Stimulated activated memory B cell treated with anti-CD40 and anti-IgM and Interleukin-4, amounts not matched to agents 10 μg/mL and 1 μg/mL and 100 μg/mL, for 72 hours (primary cell): ENCODE measurements at regions not wholly inside any gene's neighbourhood (a gene's known extent, or its start where the extent isn't known, plus 50 kb on each side); places are given as distances from the start of the nearest gene placed in this dataset.
"Not testable (repeated sequence)": the region's sequence is repeated elsewhere in the genome, so short reads cannot be mapped to it uniquely, and the experiment has no call there.

Experiments used
- ATAC-seq: fragments of 150-1000 bp; cut with Tn5 transposase; 2 replicates; pipeline ENCODE4 v1.10.0; 2021
- H3K27ac Mint-ChIP-seq: one replicate; pipeline ENCODE4 v1.8.0; 2022; ENCODE audit warnings: mild to moderate bottlenecking, mixed read lengths
- H3K27me3 Mint-ChIP-seq: one replicate; pipeline ENCODE4 v1.8.0; 2022; ENCODE audit warnings: mixed read lengths
- H3K36me3 Mint-ChIP-seq: one replicate; pipeline ENCODE4 v1.8.0; 2022; ENCODE audit warnings: mixed read lengths
- H3K4me1 Mint-ChIP-seq: one replicate; pipeline ENCODE4 v1.8.0; 2022; ENCODE audit warnings: mixed read lengths
- H3K4me3 Mint-ChIP-seq: one replicate; pipeline ENCODE4 v1.8.0; 2022; ENCODE audit warnings: mild to moderate bottlenecking, moderate library complexity, mixed read lengths
- H3K9me3 Mint-ChIP-seq: one replicate; pipeline ENCODE4 v1.8.0; 2022; ENCODE audit warnings: mixed read lengths

DNA sequence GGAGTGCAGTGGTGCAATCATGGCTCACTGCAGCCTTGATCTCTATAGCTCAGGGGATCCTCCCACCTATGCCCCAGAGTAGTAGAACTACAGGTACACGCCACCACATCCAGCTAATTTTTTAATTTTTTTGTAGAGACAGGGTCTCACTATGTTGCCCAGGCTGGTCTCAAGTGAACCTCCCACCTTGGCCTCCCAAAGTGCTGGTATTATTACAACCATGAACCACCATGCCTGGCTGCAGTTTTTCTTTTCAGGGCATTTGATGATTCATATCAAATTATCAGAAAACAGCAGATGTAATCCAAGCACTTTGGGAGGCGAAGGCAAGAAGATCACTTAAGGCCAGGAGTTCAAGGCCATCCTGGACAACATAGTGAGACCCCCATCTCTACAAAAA, 88.4 kb upstream of the JARID2 start:
- no peak overlapping the region for H3K27ac Mint-ChIP-seq
- no peaks in the 10 kb centered on the region for H3K27me3 Mint-ChIP-seq
- no peaks in the 10 kb centered on the region for H3K4me1 Mint-ChIP-seq
- H3K4me3 Mint-ChIP-seq = no peak overlapping the region
- H3K9me3 Mint-ChIP-seq = no peaks in the 10 kb centered on the region
- ATAC-seq = no peak
- H3K36me3 Mint-ChIP-seq = no peaks in the 10 kb centered on the region

- H3K4me1 Mint-ChIP-seq = no peaks in the 10 kb centered on the region
- H3K36me3 Mint-ChIP-seq = no peaks in the 10 kb centered on the region
- no peaks in the 10 kb centered on the region for H3K9me3 Mint-ChIP-seq
- H3K4me3 Mint-ChIP-seq = no peak overlapping the region
- H3K27ac Mint-ChIP-seq = no peak overlapping the region
- no peak for ATAC-seq
- H3K27me3 Mint-ChIP-seq = no peaks in the 10 kb centered on the region
Observed at GRCh38 chr6:15158821-15159619, 86.8 kb upstream of the JARID2 start.

GRCh38 chr6:15160812-15161211, 85.1 kb upstream of the JARID2 start:
- H3K4me1 Mint-ChIP-seq = no peaks in the 10 kb centered on the region
- no peaks in the 10 kb centered on the region for H3K9me3 Mint-ChIP-seq
- no peak overlapping the region for H3K4me3 Mint-ChIP-seq
- ATAC-seq = no peak
- H3K27ac Mint-ChIP-seq = no peak overlapping the region
- H3K27me3 Mint-ChIP-seq = no peaks in the 10 kb centered on the region
- no peaks in the 10 kb centered on the region for H3K36me3 Mint-ChIP-seq

GRCh38 chr6:15164855-15165254, 81.0 kb upstream of the JARID2 start:
- H3K27me3 Mint-ChIP-seq, H3K4me3 Mint-ChIP-seq, H3K9me3 Mint-ChIP-seq, H3K4me1 Mint-ChIP-seq, ATAC-seq, H3K36me3 Mint-ChIP-seq, H3K27ac Mint-ChIP-seq: not testable (repeated sequence)

DNA sequence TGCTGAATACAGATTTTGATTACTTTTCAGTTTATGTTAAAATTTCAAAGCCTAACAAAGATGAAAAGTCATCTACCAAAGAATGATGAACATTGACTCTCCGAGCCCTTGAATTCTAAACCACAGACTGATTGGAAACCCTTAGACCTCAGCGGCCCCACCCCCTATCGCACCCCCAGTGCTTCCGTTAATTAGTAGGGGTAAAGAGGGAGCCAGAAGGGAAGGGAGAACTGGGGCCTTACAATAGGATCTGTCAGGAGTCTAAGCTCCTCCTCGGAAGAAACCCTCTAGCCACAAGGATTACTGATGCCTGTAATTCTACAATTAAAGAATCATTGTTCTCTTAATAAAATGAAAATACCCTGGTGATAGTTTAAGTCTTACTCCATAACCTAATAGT, 79.7 kb upstream of the JARID2 start:
- H3K4me1 Mint-ChIP-seq = no peaks in the 10 kb centered on the region
- no peak overlapping the region for H3K4me3 Mint-ChIP-seq
- H3K36me3 Mint-ChIP-seq = no peaks in the 10 kb centered on the region
- no peak for ATAC-seq
- no peaks in the 10 kb centered on the region for H3K9me3 Mint-ChIP-seq
- no peaks in the 10 kb centered on the region for H3K27me3 Mint-ChIP-seq
- no peak overlapping the region for H3K27ac Mint-ChIP-seq

- H3K27me3 Mint-ChIP-seq = no peaks in the 10 kb centered on the region
- no peaks in the 10 kb centered on the region for H3K36me3 Mint-ChIP-seq
Observed at GRCh38 chr6:15170126-15170525, 75.7 kb upstream of the JARID2 start.

DNA sequence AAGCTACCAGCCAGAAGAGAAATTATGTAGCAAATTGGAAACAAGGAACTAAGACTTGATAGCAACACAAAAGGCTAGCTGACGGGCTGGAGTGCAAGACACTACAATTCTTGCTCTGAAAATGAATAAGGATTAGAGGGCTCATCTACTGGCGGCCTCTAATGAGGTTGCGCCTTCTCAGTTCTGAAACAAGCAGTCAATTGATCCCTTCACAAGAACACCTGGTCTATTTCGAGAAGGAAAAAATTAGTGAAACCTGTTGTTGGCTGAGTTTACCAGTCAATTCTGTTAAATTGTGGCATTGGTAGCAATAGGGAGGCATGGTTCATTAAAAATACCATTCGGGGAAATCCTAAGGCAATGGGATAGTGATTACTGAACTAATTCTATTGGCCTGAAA, 74.8 kb upstream of the JARID2 start:
- Mint-ChIP-seq H3K4me1 (no peaks in the 10 kb centered on the region), H3K27me3 (no peaks in the 10 kb centered on the region), H3K27ac (no peak overlapping the region), H3K36me3 (no peaks in the 10 kb centered on the region), H3K4me3 (no peak overlapping the region), H3K9me3 (no peaks in the 10 kb centered on the region)
- no peak for ATAC-seq

More at GRCh38 chr6:15170126-15170525, 75.7 kb upstream of the JARID2 start:
- no peak for ATAC-seq
- Mint-ChIP-seq H3K27ac (no peak overlapping the region), H3K4me3 (no peak overlapping the region), H3K9me3 (no peaks in the 10 kb centered on the region), H3K4me1 (no peaks in the 10 kb centered on the region)

DNA sequence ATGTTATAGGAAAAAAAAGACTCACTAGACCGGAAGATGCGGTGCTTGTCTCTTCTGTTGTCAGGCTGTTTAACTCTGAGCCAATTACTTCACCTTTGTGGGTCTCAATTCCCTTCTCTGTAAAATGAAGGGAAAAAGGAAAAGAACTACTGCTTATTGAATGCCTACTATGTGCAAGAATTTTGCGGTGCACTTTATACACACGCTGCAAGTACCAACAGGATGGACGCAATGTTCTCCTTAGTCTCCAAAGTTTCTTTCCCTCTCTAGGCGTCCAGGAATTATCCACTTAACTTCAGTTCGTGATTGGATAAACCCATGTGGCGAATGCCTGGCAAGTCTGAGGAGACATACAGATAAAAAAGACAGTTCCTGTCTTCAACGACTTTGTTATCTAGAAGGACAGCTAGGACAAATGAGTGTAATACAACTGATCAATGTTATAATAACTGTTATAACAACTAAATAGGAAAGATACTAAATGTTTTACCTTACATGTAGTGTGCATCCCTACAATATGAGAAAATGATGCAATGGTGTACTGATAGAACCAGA, 69.0 kb upstream of the JARID2 start:
- no peak overlapping the region for H3K4me3 Mint-ChIP-seq
- no peaks in the 10 kb centered on the region for H3K9me3 Mint-ChIP-seq
- ATAC-seq = no peak
- H3K27me3 Mint-ChIP-seq = no peaks in the 10 kb centered on the region
- H3K36me3 Mint-ChIP-seq = no peaks in the 10 kb centered on the region
- H3K4me1 Mint-ChIP-seq = no peaks in the 10 kb centered on the region
- H3K27ac Mint-ChIP-seq = no peak overlapping the region

GRCh38 chr6:15183979-15184378, 61.9 kb upstream of the JARID2 start:
- Mint-ChIP-seq H3K36me3 (no peaks in the 10 kb centered on the region), H3K9me3 (peaks cover 6% of the 10 kb centered on the region), H3K27me3 (no peaks in the 10 kb centered on the region), H3K4me1 (peaks cover 15% of the 10 kb centered on the region), H3K4me3 (no peak overlapping the region), H3K27ac (peak overlapping the region; percentile 49)
- peak; percentile 55 for ATAC-seq

- Mint-ChIP-seq H3K4me1 (peaks cover 15% of the 10 kb centered on the region), H3K4me3 (no peak overlapping the region), H3K27me3 (no peaks in the 10 kb centered on the region), H3K27ac (peak overlapping the region; percentile 49), H3K9me3 (peaks cover 6% of the 10 kb centered on the region), H3K36me3 (no peaks in the 10 kb centered on the region)
- peak; percentile 84 for ATAC-seq
Observed at GRCh38 chr6:15184441-15184861, 61.4 kb upstream of the JARID2 start.

GRCh38 chr6:15185111-15185510, 60.8 kb upstream of the JARID2 start:
- H3K27me3 Mint-ChIP-seq, H3K9me3 Mint-ChIP-seq, H3K36me3 Mint-ChIP-seq, H3K27ac Mint-ChIP-seq, H3K4me3 Mint-ChIP-seq, ATAC-seq: not testable (repeated sequence)
- peaks cover 15% of the 10 kb centered on the region for H3K4me1 Mint-ChIP-seq

DNA sequence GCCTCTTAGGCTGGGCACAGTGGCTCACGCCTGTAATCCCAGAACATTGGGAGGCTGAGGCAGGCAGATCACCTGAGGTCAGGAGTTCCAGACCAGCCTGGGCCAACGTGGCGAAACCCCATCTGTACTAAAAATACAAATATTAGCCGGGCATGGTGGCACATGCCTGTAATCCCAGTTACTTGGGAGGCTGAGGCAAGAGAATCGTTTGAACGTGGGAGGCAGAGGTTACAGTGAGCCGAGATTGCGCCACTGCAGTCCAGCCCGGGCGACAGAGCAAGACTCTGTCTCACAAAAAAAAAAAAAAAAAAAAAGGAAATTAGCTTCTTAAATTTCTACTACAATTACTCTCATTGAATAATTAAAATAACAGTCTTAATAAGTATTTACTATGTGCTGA, 52.4 kb upstream of the JARID2 start:
- ATAC-seq, H3K36me3 Mint-ChIP-seq, H3K9me3 Mint-ChIP-seq, H3K4me3 Mint-ChIP-seq, H3K27me3 Mint-ChIP-seq, H3K27ac Mint-ChIP-seq, H3K4me1 Mint-ChIP-seq: not testable (repeated sequence)

DNA sequence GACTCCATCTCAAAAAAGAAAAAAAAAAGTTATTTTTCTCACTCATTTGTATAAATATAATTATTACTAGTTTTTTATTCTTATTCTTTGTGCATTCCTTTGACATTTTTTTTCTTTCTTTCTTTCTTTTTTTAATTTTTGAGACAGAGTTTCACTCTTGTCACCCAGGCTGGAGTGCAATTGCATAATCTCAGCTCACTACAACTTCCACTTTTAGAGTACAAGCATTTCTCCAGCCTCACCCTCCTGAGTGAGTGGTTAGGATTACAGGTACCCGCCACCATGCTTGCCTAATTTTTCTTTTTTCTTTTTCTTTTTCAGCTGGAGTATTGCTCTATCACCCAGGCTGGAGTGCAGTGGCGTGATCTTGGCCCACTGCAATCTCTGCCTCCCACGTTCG, 51.4 kb upstream of the JARID2 start:
- Mint-ChIP-seq H3K27me3 (no peaks in the 10 kb centered on the region), H3K9me3 (no peaks in the 10 kb centered on the region), H3K27ac (no peak overlapping the region), H3K4me3 (no peak overlapping the region), H3K36me3 (no peaks in the 10 kb centered on the region), H3K4me1 (no peaks in the 10 kb centered on the region)
- ATAC-seq = no peak
